Natural killer cell (primary cell): ENCODE measurements at regions not wholly inside any gene's neighbourhood (a gene's known extent, or its start where the extent isn't known, plus 50 kb on each side); places are given as distances from the start of the nearest gene placed in this dataset.
"Not testable (repeated sequence)": the region's sequence is repeated elsewhere in the genome, so short reads cannot be mapped to it uniquely, and the experiment has no call there.

Experiments
- ATAC-seq, 3 donors: fragments of 150-1000 bp in 2 of 3; fragments of 200-7000 bp in 1 of 3; cut with Tn5 transposase; 1 replicate in 1 of 3; 2 replicates in 2 of 3; pipeline ENCODE4 v1.10.0; 2021; ENCODE audit warnings: mild to moderate bottlenecking in 2 of 3, moderate library complexity in 2 of 3
- DNase-seq, 2 donors: peaks; one replicate each; pipeline versions ENCODE4 v3.0.0 to v3.0.0-alpha.2; 2013 to 2021; ENCODE audit warnings: mixed read lengths in 1 of 2
- H3K27ac ChIP-seq: one replicate; pipeline ENCODE4 v1.5.1; 2013; ENCODE audit warnings: mild to moderate bottlenecking, low read length
- H3K27me3 ChIP-seq: one replicate; pipeline ENCODE4 v1.6.1; 2013; ENCODE audit warnings: low read length; ENCODE audit not compliant: control insufficient read depth, insufficient read depth
- H3K36me3 ChIP-seq: one replicate; pipeline ENCODE4 v1.6.1; 2013; ENCODE audit warnings: low read length; ENCODE audit not compliant: control insufficient read depth, insufficient read depth
- H3K4me1 ChIP-seq: one replicate; pipeline ENCODE4 v1.6.1; 2013; ENCODE audit warnings: low read length; ENCODE audit not compliant: control insufficient read depth, insufficient read depth
- H3K4me3 ChIP-seq: one replicate; pipeline ENCODE4 v1.5.1; 2013; ENCODE audit warnings: low read length
- H3K9me3 ChIP-seq: one replicate; pipeline ENCODE4 v1.6.1; 2013; ENCODE audit warnings: low read length; ENCODE audit not compliant: control insufficient read depth, insufficient read depth
- H3K27ac Mint-ChIP-seq, 2 donors: one replicate each; pipeline ENCODE4 v1.8.0; 2022; ENCODE audit warnings: mild to moderate bottlenecking in 2 of 2, mixed read lengths in 2 of 2, moderate library complexity in 1 of 2
- H3K27me3 Mint-ChIP-seq, 2 donors: one replicate each; pipeline ENCODE4 v1.8.0; 2022; ENCODE audit warnings: low read depth in 2 of 2, mixed read lengths in 2 of 2
- H3K36me3 Mint-ChIP-seq: one replicate; pipeline ENCODE4 v1.8.0; 2022; ENCODE audit warnings: mixed read lengths
- H3K4me1 Mint-ChIP-seq, 2 donors: one replicate each; pipeline ENCODE4 v1.8.0; 2022; ENCODE audit warnings: mixed read lengths in 2 of 2
- H3K4me3 Mint-ChIP-seq: one replicate; pipeline ENCODE4 v1.8.0; 2022; ENCODE audit warnings: mild to moderate bottlenecking, moderate library complexity, mixed read lengths
- H3K9me3 Mint-ChIP-seq, 2 donors: one replicate each; pipeline ENCODE4 v1.8.0; 2022; ENCODE audit warnings: mixed read lengths in 2 of 2
- CTCF ChIP-seq: fragments of 200-600 bp; IDR thresholded peaks from one replicate; pipeline ENCODE4 v1.8.0; 2022; ENCODE audit warnings: antibody characterized with exemption
- WGBS: methylation state at CpG from one replicate; pipeline ENCODE4 v1.1.7; 2013; ENCODE audit warnings: missing lambda C conversion rate; ENCODE audit not compliant: insufficient coverage; 5-methylcytosine and 5-hydroxymethylcytosine counted together
- intact Hi-C: fragments of 100-400 bp; cut with micrococcal nuclease; formaldehyde crosslinking; loops from one replicate; pipeline ENCODE4 v1.14.2; 2022

DNA sequence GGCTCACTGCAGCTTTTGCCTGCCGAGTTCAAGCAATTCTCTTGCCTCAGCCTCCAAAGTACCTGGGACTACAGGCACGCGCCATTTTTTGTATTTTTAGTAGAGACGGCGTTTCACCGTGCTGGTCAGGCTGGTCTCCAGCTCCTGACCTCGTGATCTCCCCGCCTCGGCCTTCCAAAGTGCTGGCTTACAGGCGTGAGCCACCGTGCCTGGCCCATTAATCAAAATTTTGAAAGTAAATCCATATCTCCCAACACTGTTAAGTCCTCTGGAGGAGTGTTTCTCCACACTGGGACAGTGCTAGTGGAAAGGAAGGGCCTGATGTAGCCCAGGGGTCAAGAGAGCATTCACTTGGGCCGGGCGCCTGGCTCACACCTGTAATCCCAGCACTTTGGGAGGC is 644.6 kb downstream of the SH2D4B start:
- no peaks in the 10 kb centered on the region for H3K27me3 ChIP-seq
- H3K4me1 Mint-ChIP-seq = no peaks in the 10 kb centered on the region
- DNase-seq (no peak), ATAC-seq (no peak)
- no peaks in the 10 kb centered on the region for H3K36me3 Mint-ChIP-seq
- H3K4me3 Mint-ChIP-seq = no peak overlapping the region
- no peaks in the 10 kb centered on the region for H3K27me3 Mint-ChIP-seq
- no peaks in the 10 kb centered on the region for H3K4me1 ChIP-seq
- no peak overlapping the region for H3K27ac ChIP-seq
- intact Hi-C loops = no loop called here
- H3K9me3 Mint-ChIP-seq = peaks cover 8 to 18% of the 10 kb centered on the region in 2 donors
- TF ChIP-seq CTCF = no peak
- H3K27ac Mint-ChIP-seq = no peak overlapping the region
- WGBS = 95% methylated on average over 13 of the region's 13 CpGs
- H3K9me3 ChIP-seq = peaks cover 5% of the 10 kb centered on the region
- no peaks in the 10 kb centered on the region for H3K36me3 ChIP-seq
- H3K4me3 ChIP-seq = no peak overlapping the region

DNA sequence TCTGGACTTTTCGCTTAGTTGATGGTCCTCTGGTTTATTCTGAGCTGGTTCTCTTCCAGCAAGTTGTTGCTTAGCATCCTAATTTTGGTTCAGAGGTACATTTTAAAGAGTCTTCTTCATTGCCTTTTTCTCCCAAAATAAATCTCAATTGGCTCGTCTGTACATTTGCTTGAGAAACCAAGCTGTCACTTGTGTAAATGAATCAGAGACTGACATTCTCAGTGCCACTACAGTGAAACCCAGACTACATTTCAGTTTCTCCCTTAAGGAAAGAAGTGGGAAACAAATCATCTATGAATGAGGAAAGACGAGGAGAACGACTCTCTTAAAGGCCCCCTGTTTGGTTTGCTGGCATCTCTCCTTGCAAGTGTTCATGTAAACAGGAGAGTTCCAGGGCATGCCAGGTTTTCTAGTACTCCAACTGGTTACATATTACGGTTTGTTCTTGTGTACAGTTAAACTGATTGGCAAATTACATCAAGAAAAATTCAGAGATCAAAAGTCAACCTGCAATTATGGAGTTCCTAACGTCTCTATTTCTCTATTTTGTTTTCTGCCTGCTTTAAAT is 654.6 kb downstream of the SH2D4B start:
- WGBS = 95% methylated on average over 6 of the region's 6 CpGs
- H3K27ac ChIP-seq = no peak overlapping the region
- no peaks in the 10 kb centered on the region for H3K4me1 ChIP-seq
- intact Hi-C loops = no loop called here
- Mint-ChIP-seq H3K27ac (no peak overlapping the region), H3K27me3 (no peaks in the 10 kb centered on the region), H3K36me3 (no peaks in the 10 kb centered on the region), H3K4me3 (no peak overlapping the region), H3K4me1 (no peaks in the 10 kb centered on the region), H3K9me3 (peaks cover 5 to 7% of the 10 kb centered on the region in 2 donors)
- H3K9me3 ChIP-seq = no peaks in the 10 kb centered on the region
- no peak for DNase-seq
- H3K36me3 ChIP-seq = no peaks in the 10 kb centered on the region
- H3K27me3 ChIP-seq = no peaks in the 10 kb centered on the region
- no peak for TF ChIP-seq CTCF
- no peak overlapping the region for H3K4me3 ChIP-seq
- no peak for ATAC-seq

- Histone ChIP-seq H3K27me3 (no peaks in the 10 kb centered on the region), H3K36me3 (no peaks in the 10 kb centered on the region), H3K9me3 (no peaks in the 10 kb centered on the region), H3K27ac (no peak overlapping the region), H3K4me1 (no peaks in the 10 kb centered on the region), H3K4me3 (no peak overlapping the region)
- no peak overlapping the region for H3K4me3 Mint-ChIP-seq
- DNase-seq (no peak), ATAC-seq (no peak)
- H3K4me1 Mint-ChIP-seq = no peaks in the 10 kb centered on the region
- no peak overlapping the region for H3K27ac Mint-ChIP-seq
- H3K9me3 Mint-ChIP-seq = peaks cover 0 to 10% of the 10 kb centered on the region in 2 donors
- no peak for TF ChIP-seq CTCF
- H3K36me3 Mint-ChIP-seq = no peaks in the 10 kb centered on the region
- 100% methylated on average over 1 of the region's 2 CpGs for WGBS
- H3K27me3 Mint-ChIP-seq = no peaks in the 10 kb centered on the region
- intact Hi-C loops = no loop called here
Observed at GRCh38 chr10:81200801-81201200, 663.1 kb downstream of the SH2D4B start.

DNA sequence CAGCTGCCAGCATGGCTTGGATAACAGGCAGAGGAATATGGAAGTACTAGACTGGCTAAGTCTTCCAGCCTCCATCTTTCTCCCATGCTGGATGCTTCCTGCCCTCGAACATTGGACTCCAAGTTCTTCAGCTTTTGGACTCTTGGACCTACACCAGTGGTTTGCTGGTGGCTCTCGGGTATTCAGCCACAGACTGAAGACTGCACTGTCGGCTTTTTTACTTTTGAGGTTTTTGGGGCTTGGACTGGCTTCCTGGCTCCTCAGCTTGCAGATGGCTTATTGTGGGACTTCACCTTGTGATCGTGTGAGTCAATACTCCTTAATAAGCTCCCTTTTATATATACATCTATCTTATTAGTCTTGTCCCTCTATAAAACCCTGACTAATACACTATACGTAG is 667.6 kb upstream of the NRG3 start:
- intact Hi-C loops, H3K27me3 ChIP-seq, H3K36me3 ChIP-seq, H3K4me3 Mint-ChIP-seq, H3K27me3 Mint-ChIP-seq, H3K9me3 ChIP-seq, H3K36me3 Mint-ChIP-seq, H3K9me3 Mint-ChIP-seq, ATAC-seq, H3K27ac Mint-ChIP-seq, H3K27ac ChIP-seq, H3K4me3 ChIP-seq, DNase-seq, H3K4me1 Mint-ChIP-seq, H3K4me1 ChIP-seq: not testable (repeated sequence)
- 83% methylated on average over 4 of the region's 5 CpGs for WGBS
